Uterus (tissue), 2 donors: ENCODE measurements at regions not wholly inside any gene's neighbourhood (a gene's known extent, or its start where the extent isn't known, plus 50 kb on each side); places are given as distances from the start of the nearest gene placed in this dataset.

ENCODE experiments used
- POLR2A ChIP-seq, 2 donors: fragments of 450-650 bp; IDR thresholded peaks; one replicate each; pipeline ENCODE4 v1.6.1; 2016; ENCODE audit warnings: antibody characterized with exemption in 2 of 2, mild to moderate bottlenecking in 1 of 2, moderate library complexity in 1 of 2
- TF ChIP-seq, protein P1 (sequence below), 4 experiments: fragments of 200-600 bp in 2 of 4; fragments of 450-650 bp in 2 of 4; sonication (generic) in 2 of 4; IDR thresholded peaks; one replicate each; pipeline ENCODE4 v1.5.1; 2016 to 2019; ENCODE audit warnings: antibody characterized with exemption in 4 of 4, mild to moderate bottlenecking in 2 of 4, moderate library complexity in 1 of 4

DNA sequence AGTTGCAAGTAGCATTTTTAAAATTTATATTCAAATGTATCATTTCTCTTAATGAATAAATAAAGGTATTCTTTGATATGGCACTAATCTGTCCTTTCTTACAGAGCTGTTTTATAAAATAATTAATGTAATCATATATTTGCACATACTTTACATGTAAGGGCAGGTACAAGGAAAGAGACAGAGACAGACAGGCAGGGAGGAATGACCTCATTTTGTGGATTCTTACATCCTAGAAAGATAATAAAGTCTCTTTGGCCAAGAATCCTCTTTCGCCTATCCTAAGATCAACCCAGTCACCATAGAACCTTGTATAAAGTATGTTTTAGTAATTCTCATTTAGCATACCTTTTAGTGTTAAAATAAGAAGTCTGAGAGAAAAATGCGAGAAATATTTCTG, 98.5 kb upstream of the CTSO start:
- TF ChIP-seq, protein P1, sequence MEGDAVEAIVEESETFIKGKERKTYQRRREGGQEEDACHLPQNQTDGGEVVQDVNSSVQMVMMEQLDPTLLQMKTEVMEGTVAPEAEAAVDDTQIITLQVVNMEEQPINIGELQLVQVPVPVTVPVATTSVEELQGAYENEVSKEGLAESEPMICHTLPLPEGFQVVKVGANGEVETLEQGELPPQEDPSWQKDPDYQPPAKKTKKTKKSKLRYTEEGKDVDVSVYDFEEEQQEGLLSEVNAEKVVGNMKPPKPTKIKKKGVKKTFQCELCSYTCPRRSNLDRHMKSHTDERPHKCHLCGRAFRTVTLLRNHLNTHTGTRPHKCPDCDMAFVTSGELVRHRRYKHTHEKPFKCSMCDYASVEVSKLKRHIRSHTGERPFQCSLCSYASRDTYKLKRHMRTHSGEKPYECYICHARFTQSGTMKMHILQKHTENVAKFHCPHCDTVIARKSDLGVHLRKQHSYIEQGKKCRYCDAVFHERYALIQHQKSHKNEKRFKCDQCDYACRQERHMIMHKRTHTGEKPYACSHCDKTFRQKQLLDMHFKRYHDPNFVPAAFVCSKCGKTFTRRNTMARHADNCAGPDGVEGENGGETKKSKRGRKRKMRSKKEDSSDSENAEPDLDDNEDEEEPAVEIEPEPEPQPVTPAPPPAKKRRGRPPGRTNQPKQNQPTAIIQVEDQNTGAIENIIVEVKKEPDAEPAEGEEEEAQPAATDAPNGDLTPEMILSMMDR (IDR thresholded peaks at IDR 0.05), result no peak
- no peak for TF ChIP-seq POLR2A (IDR thresholded peaks at IDR 0.05)
